ENCODE measurements at regions not wholly inside any gene's neighbourhood (a gene's known extent, or its start where the extent isn't known, plus 50 kb on each side); places are given as distances from the start of the nearest gene placed in this dataset. TPM values are rescaled to one million over a fixed set of nuclear protein-coding genes. Genes with fewer than 3 reads are reported as not detected.
A peak's percentile ranks its signal among the peaks of the same experiment; 100 is the strongest.

GRCh38 chr6:159325476-159325875, 156.3 kb downstream of the FNDC1 start:
- Histone ChIP-seq H3K4me1 (ENCODE audit: low read length) (peaks cover 10% of the 10 kb centered on the region), H3K27ac (ENCODE audit: low read length) (no peak overlapping the region), H4K20me1 (ENCODE audit: insufficient read depth, low read depth, low read length) (no peaks in the 10 kb centered on the region), H3K79me2 (ENCODE audit: low read length) (no peaks in the 10 kb centered on the region), H3K36me3 (ENCODE audit: insufficient read depth, low read length) (no peaks in the 10 kb centered on the region), H3K9me2 (replicated peaks; ENCODE audit: insufficient read depth, low read length) (no peaks in the 10 kb centered on the region), H2AFZ (ENCODE audit: low read length) (no peak overlapping the region), H3K4me2 (ENCODE audit: low read depth, low read length, poor library complexity, severe bottlenecking) (no peak overlapping the region), H3K27me3 (ENCODE audit: low read length) (no peaks in the 10 kb centered on the region), H3K9ac (ENCODE audit: low read length) (no peak overlapping the region), H3K4me3 (ENCODE audit: low read length) (no peak overlapping the region), H3K9me3 (ENCODE audit: low read length) (no peaks in the 10 kb centered on the region)
- no peak for DNase-seq

GRCh38 chr6:159324596-159324995, 155.4 kb downstream of the FNDC1 start:
- H4K20me1 ChIP-seq (ENCODE audit: insufficient read depth, low read depth, low read length), result no peaks in the 10 kb centered on the region
- H2AFZ ChIP-seq (ENCODE audit: low read length), result no peak overlapping the region
- H3K4me2 ChIP-seq (ENCODE audit: low read depth, low read length, poor library complexity, severe bottlenecking), result no peak overlapping the region
- peaks cover 10% of the 10 kb centered on the region for H3K4me1 ChIP-seq (ENCODE audit: low read length)
- H3K36me3 ChIP-seq (ENCODE audit: insufficient read depth, low read length), result no peaks in the 10 kb centered on the region
- DNase-seq, result peak; percentile 48
- no peak overlapping the region for H3K4me3 ChIP-seq (ENCODE audit: low read length)
- H3K27me3 ChIP-seq (ENCODE audit: low read length), result no peaks in the 10 kb centered on the region
- no peak overlapping the region for H3K27ac ChIP-seq (ENCODE audit: low read length)
- no peaks in the 10 kb centered on the region for H3K79me2 ChIP-seq (ENCODE audit: low read length)
- H3K9me3 ChIP-seq (ENCODE audit: low read length), result no peaks in the 10 kb centered on the region
- no peaks in the 10 kb centered on the region for H3K9me2 ChIP-seq (replicated peaks; ENCODE audit: insufficient read depth, low read length)
- no peak overlapping the region for H3K9ac ChIP-seq (ENCODE audit: low read length)

Small RNA genes in the stretch of these regions (small RNA-seq; reads per million reads assigned to genes)
- gene AL078604.3, result not detected

Measured in Karpas-422 (cell line).